GM12878 (cell line): ENCODE measurements at regions not wholly inside any gene's neighbourhood (a gene's known extent, or its start where the extent isn't known, plus 50 kb on each side); places are given as distances from the start of the nearest gene placed in this dataset.

Source experiments
- ATAC-seq: fragments of 200-7000 bp; cut with Tn5 transposase; 3 replicates; pipeline ENCODE4 v1.9.1; 2020; ENCODE audit warnings: mild to moderate bottlenecking, moderate library complexity
- BruUV-seq: library from RNA; stranded (reverse); fragments of 400-500 nt; replicated peaks from 2 replicates; lab custom pipeline; 2021; lab: Mats Ljungman, UMichigan
- CTCF ChIA-PET: fragments of 300-600 bp; sonication (Branson Sonifier 250); formaldehyde crosslinking; extraction: SDS; loops from one replicate; lab custom pipeline; 2021; ENCODE audit warnings: inconsistent platforms; lab: Yijun Ruan, JAX
- POLR2A ChIA-PET: fragments of 350-600 bp; formaldehyde crosslinking; extraction: SDS; loops from one replicate; lab custom pipeline; 2021; ENCODE audit warnings: inconsistent platforms; lab: Charles Lee
- RAD21 ChIA-PET: fragments of 300-600 bp; sonication (Branson Sonifier 250); formaldehyde crosslinking; loops from one replicate; lab custom pipeline; 2023; ENCODE audit warnings: antibody characterized with exemption; ENCODE audit not compliant: unreplicated experiment; lab: Charles Lee
- SMC1A ChIA-PET: fragments of 300-600 bp; sonication (Branson Sonifier 250); formaldehyde crosslinking; loops from one replicate; lab custom pipeline; 2023; ENCODE audit not compliant: unreplicated experiment, uncharacterized antibody; lab: Charles Lee
- DNase-seq: peaks from one replicate; pipeline ENCODE4 v3.0.0-alpha.2; 2011; ENCODE audit warnings: low read depth, low spot score
- FAIRE-seq: peaks from 3 replicates; lab custom pipeline; 2011; peaks lifted over from hg19 to GRCh38; lab: Jason Lieb, UNC
- H2AFZ ChIP-seq: 2 replicates; pipeline ENCODE4 v1.6.0; 2011; ENCODE audit warnings: low read depth, low read length, control low read depth; ENCODE audit not compliant: control insufficient read depth
- H3K27ac ChIP-seq: 2 replicates; pipeline ENCODE4 v1.5.1; 2011; ENCODE audit warnings: control low read depth; ENCODE audit not compliant: control insufficient read depth, insufficient read depth
- H3K27me3 ChIP-seq, 2 experiments: replicated peaks in 1 of 2; 2 replicates each; pipeline versions ENCODE4 v1.6.0 to v1.6.1; 2011; ENCODE audit warnings: low read length in 1 of 2; ENCODE audit not compliant: control insufficient read depth in 2 of 2, insufficient read depth in 2 of 2
- H3K36me3 ChIP-seq, 2 experiments: 2 replicates each; pipeline ENCODE4 v1.5.1; 2011; ENCODE audit warnings: low read length in 1 of 2; ENCODE audit not compliant: control insufficient read depth in 2 of 2, insufficient read depth in 2 of 2
- H3K4me1 ChIP-seq: 2 replicates; pipeline ENCODE4 v1.6.1; 2011; ENCODE audit warnings: mild to moderate bottlenecking, low read length, moderate library complexity, mixed read lengths; ENCODE audit not compliant: control insufficient read depth, insufficient read depth
- H3K4me2 ChIP-seq: 2 replicates; pipeline ENCODE4 v1.6.0; 2011; ENCODE audit warnings: control low read depth; ENCODE audit not compliant: control insufficient read depth, insufficient read depth
- H3K4me3 ChIP-seq: fragments of 200-600 bp; sonication (generic); 2 replicates; pipeline ENCODE4 v1.5.1; 2016
- H3K79me2 ChIP-seq: 2 replicates; pipeline ENCODE4 v1.6.0; 2011; ENCODE audit warnings: low read length; ENCODE audit not compliant: control insufficient read depth, insufficient read depth
- H3K9ac ChIP-seq: 2 replicates; pipeline ENCODE4 v1.8.0; 2011; ENCODE audit warnings: low read length, control low read depth, mixed read lengths; ENCODE audit not compliant: control insufficient read depth, insufficient read depth
- H3K9me3 ChIP-seq: replicated peaks from 3 replicates; pipeline ENCODE4 v1.5.1; 2011; ENCODE audit warnings: mild to moderate bottlenecking, low read length; ENCODE audit not compliant: control insufficient read depth, insufficient read depth
- H4K20me1 ChIP-seq: 2 replicates; pipeline ENCODE4 v1.6.0; 2011; ENCODE audit not compliant: control insufficient read depth, insufficient read depth
- ASH2L ChIP-seq: fragments of 300-600, 200-600 bp; sonication (generic); IDR thresholded peaks from 2 replicates; pipeline ENCODE4 v1.6.1; 2017; ENCODE audit warnings: low read depth, mild to moderate bottlenecking, borderline replicate concordance
- ATF7 ChIP-seq: fragments of 450-650 bp; IDR thresholded peaks from 2 replicates; pipeline ENCODE4 v1.6.1; 2016; ENCODE audit warnings: low read depth, mild to moderate bottlenecking
- CBX5 ChIP-seq: sonication (generic); IDR thresholded peaks from 2 replicates; pipeline ENCODE4 v1.6.1; 2016; ENCODE audit warnings: low read depth, moderate library complexity, mild to moderate bottlenecking, inconsistent platforms
- EED ChIP-seq: sonication (generic); IDR thresholded peaks from 2 replicates; pipeline ENCODE4 v1.6.1; 2016; ENCODE audit warnings: antibody characterized with exemption, low read depth
- ETV6 ChIP-seq, 2 experiments: fragments of 450-650 bp in 1 of 2; IDR thresholded peaks in 1 of 2; conservative IDR thresholded peaks in 1 of 2; 2 replicates each; pipeline ENCODE4 v1.6.1; 2014; ENCODE audit warnings: antibody characterized with exemption in 1 of 2, borderline replicate concordance in 1 of 2, low read depth in 1 of 2, mild to moderate bottlenecking in 1 of 2, moderate library complexity in 1 of 2
- GABPA ChIP-seq: IDR thresholded peaks from 2 replicates; pipeline ENCODE4 v1.6.1; 2014; ENCODE audit warnings: antibody characterized with exemption, low read depth, mild to moderate bottlenecking, inconsistent platforms
- MYC ChIP-seq: IDR thresholded peaks from 2 replicates; pipeline ENCODE4 v1.6.1; 2011; ENCODE audit warnings: mild to moderate bottlenecking, low read length, moderate library complexity, inconsistent platforms; ENCODE audit not compliant: insufficient read depth, insufficient replicate concordance, insufficient read length, severe bottlenecking
- NFYA ChIP-seq: IDR thresholded peaks from 2 replicates; pipeline ENCODE4 v1.6.1; 2011; ENCODE audit warnings: low read depth, mild to moderate bottlenecking, low read length, improper control_type of control experiment, borderline replicate concordance
- POLR2AphosphoS5 ChIP-seq: IDR thresholded peaks from 2 replicates; pipeline ENCODE4 v1.6.1; 2011; ENCODE audit warnings: mild to moderate bottlenecking, low read length, inconsistent platforms
- RUNX3 ChIP-seq: IDR thresholded peaks from 2 replicates; pipeline ENCODE4 v1.6.1; 2012; ENCODE audit warnings: low read length, inconsistent platforms
- SIX5 ChIP-seq: IDR thresholded peaks from 2 replicates; pipeline ENCODE4 v1.6.1; 2011; ENCODE audit warnings: mild to moderate bottlenecking, low read depth, low read length, moderate library complexity; ENCODE audit not compliant: severe bottlenecking
- YY1 ChIP-seq: IDR thresholded peaks from 2 replicates; pipeline ENCODE4 v1.6.1; 2011; ENCODE audit warnings: low read depth, mild to moderate bottlenecking, low read length
- ZNF217 ChIP-seq: fragments of 450-650 bp; IDR thresholded peaks from 2 replicates; pipeline ENCODE4 v1.6.1; 2017; ENCODE audit warnings: antibody characterized with exemption, mild to moderate bottlenecking
- ZNF24 ChIP-seq: fragments of 450-650 bp; IDR thresholded peaks from 2 replicates; pipeline ENCODE4 v1.6.1; 2017; ENCODE audit warnings: antibody characterized with exemption, mild to moderate bottlenecking
- WGBS: methylation state at CpG from one replicate; pipeline ENCODE4 v1.1.6; 2016; ENCODE audit warnings: low lambda C conversion rate; ENCODE audit not compliant: insufficient replicate concordance, insufficient coverage; ENCODE audit errors: missing lambda C conversion rate; 5-methylcytosine and 5-hydroxymethylcytosine counted together
- in situ Hi-C: fragments of 300-500 bp; cut with MboI; formaldehyde crosslinking; loops from 9 replicates; pipeline ENCODE4 v1.14.3; 2018; ENCODE audit warnings: mixed read lengths
- intact Hi-C: fragments of 100-400 bp; cut with micrococcal nuclease; formaldehyde crosslinking; loops from one replicate; pipeline ENCODE4 v1.14.2; 2022; ENCODE audit not compliant: unreplicated experiment
- TF ChIP-seq, protein P1 (sequence below): fragments of 450-650 bp; IDR thresholded peaks from 2 replicates; pipeline ENCODE4 v1.6.1; 2017; ENCODE audit warnings: mild to moderate bottlenecking
- TF ChIP-seq, protein P2 (sequence below): IDR thresholded peaks from 2 replicates; pipeline ENCODE4 v1.6.1; 2012; ENCODE audit warnings: mild to moderate bottlenecking, low read depth, low read length

DNA sequence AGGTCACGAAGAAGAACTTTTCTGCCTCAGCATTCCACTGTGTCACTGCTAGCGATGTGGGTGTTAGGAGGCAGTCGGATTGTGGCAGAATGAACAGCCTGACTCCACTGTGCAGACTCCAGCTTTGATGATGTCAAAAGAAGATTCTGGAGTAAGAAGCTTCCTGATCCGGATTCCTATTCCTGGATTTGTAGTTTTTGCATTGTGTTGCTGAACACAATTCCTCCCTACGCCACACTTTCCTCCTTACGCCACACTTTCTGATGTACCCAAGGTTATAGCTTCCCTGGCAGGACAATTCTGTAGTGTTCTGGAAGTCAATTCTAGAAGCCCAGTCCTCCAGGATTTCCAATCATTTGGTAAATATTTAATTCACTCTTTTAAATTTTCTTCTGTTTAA, 665.2 kb upstream of the ADGRL2 start:
- SMC1A ChIA-PET: interaction anchor here (0.6 kb wide), 1 partner anchor 77 kb away, joined by 3 read pairs; no protein-coding TSS in a partner anchor
- RAD21 ChIA-PET: no interaction called here
- CTCF ChIA-PET: no interaction called here
- WGBS: 36% methylated on average over 6 of the region's 6 CpGs
- POLR2A ChIA-PET: no interaction called here
- no peaks in the 10 kb centered on the region for H3K9me3 ChIP-seq
- in situ Hi-C loops: no loop called here
- no peaks in the 10 kb centered on the region for H3K4me1 ChIP-seq
- H3K36me3 ChIP-seq: no peaks in the 10 kb centered on the region
- no peak overlapping the region for H2AFZ ChIP-seq
- no peak overlapping the region for H3K9ac ChIP-seq
- H3K27me3 ChIP-seq: no peaks in the 10 kb centered on the region
- BruUV-seq: no TSS peak
- H3K4me2 ChIP-seq: no peak overlapping the region
- H4K20me1 ChIP-seq: no peaks in the 10 kb centered on the region
- FAIRE-seq (no peak), DNase-seq (no peak), ATAC-seq (no peak)
- H3K79me2 ChIP-seq: no peaks in the 10 kb centered on the region
- H3K4me3 ChIP-seq: no peak overlapping the region
- intact Hi-C loops: no loop called here
- H3K27ac ChIP-seq: no peak overlapping the region
- TF ChIP-seq ASH2L: no peak
- TF ChIP-seq RUNX3: no peak
- TF ChIP-seq, protein P1, sequence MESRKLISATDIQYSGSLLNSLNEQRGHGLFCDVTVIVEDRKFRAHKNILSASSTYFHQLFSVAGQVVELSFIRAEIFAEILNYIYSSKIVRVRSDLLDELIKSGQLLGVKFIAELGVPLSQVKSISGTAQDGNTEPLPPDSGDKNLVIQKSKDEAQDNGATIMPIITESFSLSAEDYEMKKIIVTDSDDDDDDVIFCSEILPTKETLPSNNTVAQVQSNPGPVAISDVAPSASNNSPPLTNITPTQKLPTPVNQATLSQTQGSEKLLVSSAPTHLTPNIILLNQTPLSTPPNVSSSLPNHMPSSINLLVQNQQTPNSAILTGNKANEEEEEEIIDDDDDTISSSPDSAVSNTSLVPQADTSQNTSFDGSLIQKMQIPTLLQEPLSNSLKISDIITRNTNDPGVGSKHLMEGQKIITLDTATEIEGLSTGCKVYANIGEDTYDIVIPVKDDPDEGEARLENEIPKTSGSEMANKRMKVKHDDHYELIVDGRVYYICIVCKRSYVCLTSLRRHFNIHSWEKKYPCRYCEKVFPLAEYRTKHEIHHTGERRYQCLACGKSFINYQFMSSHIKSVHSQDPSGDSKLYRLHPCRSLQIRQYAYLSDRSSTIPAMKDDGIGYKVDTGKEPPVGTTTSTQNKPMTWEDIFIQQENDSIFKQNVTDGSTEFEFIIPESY: no peak
- TF ChIP-seq, protein P2, sequence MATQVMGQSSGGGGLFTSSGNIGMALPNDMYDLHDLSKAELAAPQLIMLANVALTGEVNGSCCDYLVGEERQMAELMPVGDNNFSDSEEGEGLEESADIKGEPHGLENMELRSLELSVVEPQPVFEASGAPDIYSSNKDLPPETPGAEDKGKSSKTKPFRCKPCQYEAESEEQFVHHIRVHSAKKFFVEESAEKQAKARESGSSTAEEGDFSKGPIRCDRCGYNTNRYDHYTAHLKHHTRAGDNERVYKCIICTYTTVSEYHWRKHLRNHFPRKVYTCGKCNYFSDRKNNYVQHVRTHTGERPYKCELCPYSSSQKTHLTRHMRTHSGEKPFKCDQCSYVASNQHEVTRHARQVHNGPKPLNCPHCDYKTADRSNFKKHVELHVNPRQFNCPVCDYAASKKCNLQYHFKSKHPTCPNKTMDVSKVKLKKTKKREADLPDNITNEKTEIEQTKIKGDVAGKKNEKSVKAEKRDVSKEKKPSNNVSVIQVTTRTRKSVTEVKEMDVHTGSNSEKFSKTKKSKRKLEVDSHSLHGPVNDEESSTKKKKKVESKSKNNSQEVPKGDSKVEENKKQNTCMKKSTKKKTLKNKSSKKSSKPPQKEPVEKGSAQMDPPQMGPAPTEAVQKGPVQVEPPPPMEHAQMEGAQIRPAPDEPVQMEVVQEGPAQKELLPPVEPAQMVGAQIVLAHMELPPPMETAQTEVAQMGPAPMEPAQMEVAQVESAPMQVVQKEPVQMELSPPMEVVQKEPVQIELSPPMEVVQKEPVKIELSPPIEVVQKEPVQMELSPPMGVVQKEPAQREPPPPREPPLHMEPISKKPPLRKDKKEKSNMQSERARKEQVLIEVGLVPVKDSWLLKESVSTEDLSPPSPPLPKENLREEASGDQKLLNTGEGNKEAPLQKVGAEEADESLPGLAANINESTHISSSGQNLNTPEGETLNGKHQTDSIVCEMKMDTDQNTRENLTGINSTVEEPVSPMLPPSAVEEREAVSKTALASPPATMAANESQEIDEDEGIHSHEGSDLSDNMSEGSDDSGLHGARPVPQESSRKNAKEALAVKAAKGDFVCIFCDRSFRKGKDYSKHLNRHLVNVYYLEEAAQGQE: no peak
- no peak for TF ChIP-seq NFYA
- no peak for TF ChIP-seq SIX5
- no peak for TF ChIP-seq CBX5
- no peak for TF ChIP-seq POLR2AphosphoS5
- TF ChIP-seq YY1: no peak
- no peak for TF ChIP-seq GABPA
- no peak for TF ChIP-seq EED
- no peak for TF ChIP-seq ATF7
- no peak for TF ChIP-seq MYC
- no peak for TF ChIP-seq ETV6 (conservative IDR thresholded peaks at IDR 0.05 in 1 of 2, IDR thresholded peaks at IDR 0.05 in 1 of 2; ENCODE audit: borderline replicate concordance in 1 of 2, low read depth in 1 of 2)
- no peak for TF ChIP-seq ZNF217
- no peak for TF ChIP-seq ZNF24
